Esophagus (tissue), 2 donors: ENCODE measurements at regions not wholly inside any gene's neighbourhood (a gene's known extent, or its start where the extent isn't known, plus 50 kb on each side); places are given as distances from the start of the nearest gene placed in this dataset.

Experiments used
- H3K27ac ChIP-seq, 2 donors: one replicate each; pipeline ENCODE4 v1.5.1; 2013; ENCODE audit warnings: low read depth in 2 of 2, mild to moderate bottlenecking in 2 of 2, inconsistent platforms in 1 of 2, low read length in 1 of 2, moderate library complexity in 1 of 2
- H3K27me3 ChIP-seq, 2 donors: one replicate each; pipeline ENCODE4 v1.6.1; 2013; ENCODE audit warnings: low read length in 2 of 2, control low read depth in 1 of 2, mild to moderate bottlenecking in 1 of 2; ENCODE audit not compliant: insufficient read depth in 2 of 2, control insufficient read depth in 1 of 2
- H3K36me3 ChIP-seq, 2 donors: one replicate each; pipeline ENCODE4 v1.6.1; 2013; ENCODE audit warnings: low read length in 1 of 2; ENCODE audit not compliant: control insufficient read depth in 2 of 2, insufficient read depth in 2 of 2
- H3K4me1 ChIP-seq, 2 donors: one replicate each; pipeline ENCODE4 v1.6.1; 2013; ENCODE audit warnings: low read length in 1 of 2; ENCODE audit not compliant: control insufficient read depth in 2 of 2, insufficient read depth in 2 of 2
- H3K4me3 ChIP-seq, 2 donors: one replicate each; pipeline ENCODE4 v1.5.1; 2013; ENCODE audit warnings: low read length in 2 of 2, mild to moderate bottlenecking in 2 of 2, low read depth in 1 of 2, moderate library complexity in 1 of 2
- H3K9me3 ChIP-seq, 2 donors: one replicate each; pipeline ENCODE4 v1.6.1; 2013; ENCODE audit warnings: mild to moderate bottlenecking in 2 of 2, low read depth in 1 of 2, low read length in 1 of 2, moderate library complexity in 1 of 2; ENCODE audit not compliant: control insufficient read depth in 2 of 2, insufficient read depth in 1 of 2
- WGBS, 2 donors: extraction: QIAGEN DNeasy Blood & Tissue Kit; methylation state at CpG; one replicate each; pipeline ENCODE4 v1.1.7; 2013; 5-methylcytosine and 5-hydroxymethylcytosine counted together
- donor health status: healthy with polysubstance abuse.
- donor health status: Bipolar disorder and iron deficiency.

GRCh38 chr11:134479206-134480135, 67.4 kb upstream of the B3GAT1 start:
- Histone ChIP-seq H3K27me3 (no peaks in the 10 kb centered on the region), H3K4me3 (no peak overlapping the region)
- 83 to 84% methylated on average over 21 of the region's 21 CpGs for WGBS, 2 donors

DNA sequence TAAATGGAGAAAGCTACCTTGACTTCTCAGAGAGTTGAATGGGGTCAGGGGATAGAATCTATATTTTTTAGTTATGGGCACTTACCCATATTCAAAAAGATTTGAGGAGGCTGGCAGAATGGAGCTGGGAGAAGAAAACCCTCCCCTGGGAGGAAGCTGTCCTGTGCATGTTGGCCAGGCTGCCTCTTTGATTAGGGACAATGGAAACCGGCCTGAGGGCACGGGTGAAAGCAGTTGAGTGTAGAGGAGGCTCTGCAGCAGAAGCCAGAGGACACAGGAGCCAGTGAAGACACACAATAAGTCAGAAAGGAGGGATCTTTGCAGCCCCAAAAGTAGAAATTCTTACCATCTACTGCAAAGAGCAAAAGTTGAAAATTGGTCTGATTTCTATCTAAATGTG, 66.6 kb upstream of the B3GAT1 start:
- Histone ChIP-seq H3K4me3 (no peak overlapping the region), H3K36me3 (no peaks in the 10 kb centered on the region), H3K9me3 (peaks cover 0 to 2% of the 10 kb centered on the region in 2 donors), H3K4me1 (no peaks in the 10 kb centered on the region), H3K27ac (no peak overlapping the region), H3K27me3 (no peaks in the 10 kb centered on the region)
- 34 to 42% methylated on average over 2 of the region's 2 CpGs for WGBS, 2 donors

More at GRCh38 chr11:134479206-134480135, 67.4 kb upstream of the B3GAT1 start:
- Histone ChIP-seq H3K4me1 (no peaks in the 10 kb centered on the region), H3K27ac (no peak overlapping the region), H3K9me3 (peaks cover 0 to 2% of the 10 kb centered on the region in 2 donors), H3K36me3 (no peaks in the 10 kb centered on the region)

DNA sequence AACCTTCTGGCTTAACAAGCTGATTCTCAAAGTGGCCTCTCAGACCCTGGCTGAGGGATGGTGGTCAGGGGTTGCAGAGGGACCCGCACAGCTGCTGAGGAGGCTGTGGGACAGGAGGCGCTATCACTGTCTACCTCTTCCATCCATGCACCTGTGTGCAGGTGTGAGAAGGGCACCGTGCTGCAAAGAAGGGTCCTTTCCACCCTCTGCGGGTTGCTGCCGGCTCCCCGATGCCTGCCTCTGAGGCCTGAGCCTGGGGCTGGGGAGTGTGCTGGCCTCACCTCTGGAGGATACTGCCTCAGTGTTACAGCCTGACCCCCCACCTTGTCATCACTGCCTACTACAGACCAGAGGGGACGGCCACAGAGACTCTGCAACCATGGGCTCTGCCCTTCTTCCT, 66.1 kb upstream of the B3GAT1 start:
- Histone ChIP-seq H3K4me1 (no peaks in the 10 kb centered on the region), H3K9me3 (peaks cover 0 to 2% of the 10 kb centered on the region in 2 donors), H3K36me3 (no peaks in the 10 kb centered on the region), H3K27me3 (no peaks in the 10 kb centered on the region), H3K4me3 (no peak overlapping the region), H3K27ac (no peak overlapping the region)
- 77 to 85% methylated on average over 7 of the region's 7 CpGs for WGBS, 2 donors

DNA sequence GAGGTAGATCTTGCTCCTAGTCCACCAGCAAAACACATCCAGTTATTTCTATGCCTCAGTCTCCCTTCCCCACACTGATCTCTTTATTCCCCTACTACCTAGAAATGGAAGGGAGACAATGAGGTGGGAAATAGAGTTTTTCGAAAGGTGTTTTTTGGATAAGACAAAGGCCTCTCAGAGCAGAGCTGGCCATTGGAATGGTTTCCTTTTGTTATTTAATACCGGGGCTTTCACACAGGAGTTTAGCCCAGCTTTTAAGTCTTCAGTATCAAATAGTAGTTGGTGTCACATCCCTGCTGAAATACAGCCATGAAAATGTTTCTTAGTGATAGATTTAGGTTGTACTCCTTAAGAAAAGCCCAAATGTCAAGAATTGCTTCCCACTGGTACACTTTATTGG, 65.4 kb upstream of the B3GAT1 start:
- 50 to 66% methylated on average over 2 of the region's 2 CpGs for WGBS, 2 donors
- H3K27me3 ChIP-seq: peaks cover 0 to 2% of the 10 kb centered on the region in 2 donors

GRCh38 chr11:134476435-134477021, 64.5 kb upstream of the B3GAT1 start:
- H3K9me3 ChIP-seq: peaks cover 0 to 2% of the 10 kb centered on the region in 2 donors
- peaks cover 0 to 2% of the 10 kb centered on the region in 2 donors for H3K27me3 ChIP-seq
- H3K36me3 ChIP-seq: no peaks in the 10 kb centered on the region
- H3K4me3 ChIP-seq: no peak overlapping the region
- 8 to 29% methylated on average over 11 of the region's 11 CpGs for WGBS, 2 donors
- H3K4me1 ChIP-seq: no peaks in the 10 kb centered on the region
- no peak overlapping the region for H3K27ac ChIP-seq

More for the DNA sequence above, 65.4 kb upstream of the B3GAT1 start:
- H3K4me1 ChIP-seq: no peaks in the 10 kb centered on the region
- no peaks in the 10 kb centered on the region for H3K36me3 ChIP-seq
- no peak overlapping the region for H3K4me3 ChIP-seq
- H3K27ac ChIP-seq: no peak overlapping the region
- H3K9me3 ChIP-seq: peaks cover 0 to 2% of the 10 kb centered on the region in 2 donors

GRCh38 chr11:134475951-134476350, 63.9 kb upstream of the B3GAT1 start:
- peaks cover 0 to 2% of the 10 kb centered on the region in 2 donors for H3K27me3 ChIP-seq
- WGBS, 2 donors: 74 to 76% methylated on average over 7 of the region's 7 CpGs

DNA sequence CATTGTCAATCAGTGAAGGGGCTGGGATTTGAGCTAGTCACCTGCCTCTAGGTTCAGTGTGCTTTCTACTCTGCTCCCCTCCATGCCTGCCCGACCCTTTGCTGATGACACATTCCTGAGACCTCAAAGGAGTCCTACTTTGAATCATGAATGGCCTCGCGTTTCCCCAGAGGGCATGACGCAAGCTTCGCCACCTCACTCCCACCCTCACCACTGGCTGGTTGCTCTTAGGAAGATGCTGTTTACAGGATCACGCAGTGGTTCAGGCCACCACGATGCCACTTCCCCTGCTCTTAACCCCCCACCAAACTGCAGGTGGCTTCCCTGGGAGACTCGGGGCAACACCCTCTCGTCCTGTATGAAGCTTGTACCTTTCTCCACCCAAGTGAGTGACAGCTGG, 62.9 kb upstream of the B3GAT1 start:
- Histone ChIP-seq H3K4me3 (no peak overlapping the region), H3K27me3 (peaks cover 0 to 2% of the 10 kb centered on the region in 2 donors), H3K4me1 (peaks cover 0 to 3% of the 10 kb centered on the region in 2 donors), H3K36me3 (no peaks in the 10 kb centered on the region), H3K27ac (no peak overlapping the region), H3K9me3 (peaks cover 0 to 7% of the 10 kb centered on the region in 2 donors)
- 75 to 76% methylated on average over 9 of the region's 9 CpGs for WGBS, 2 donors

More at GRCh38 chr11:134475951-134476350, 63.9 kb upstream of the B3GAT1 start:
- no peaks in the 10 kb centered on the region for H3K4me1 ChIP-seq
- no peak overlapping the region for H3K27ac ChIP-seq
- H3K9me3 ChIP-seq: peaks cover 0 to 7% of the 10 kb centered on the region in 2 donors
- H3K4me3 ChIP-seq: no peak overlapping the region
- no peaks in the 10 kb centered on the region for H3K36me3 ChIP-seq

DNA sequence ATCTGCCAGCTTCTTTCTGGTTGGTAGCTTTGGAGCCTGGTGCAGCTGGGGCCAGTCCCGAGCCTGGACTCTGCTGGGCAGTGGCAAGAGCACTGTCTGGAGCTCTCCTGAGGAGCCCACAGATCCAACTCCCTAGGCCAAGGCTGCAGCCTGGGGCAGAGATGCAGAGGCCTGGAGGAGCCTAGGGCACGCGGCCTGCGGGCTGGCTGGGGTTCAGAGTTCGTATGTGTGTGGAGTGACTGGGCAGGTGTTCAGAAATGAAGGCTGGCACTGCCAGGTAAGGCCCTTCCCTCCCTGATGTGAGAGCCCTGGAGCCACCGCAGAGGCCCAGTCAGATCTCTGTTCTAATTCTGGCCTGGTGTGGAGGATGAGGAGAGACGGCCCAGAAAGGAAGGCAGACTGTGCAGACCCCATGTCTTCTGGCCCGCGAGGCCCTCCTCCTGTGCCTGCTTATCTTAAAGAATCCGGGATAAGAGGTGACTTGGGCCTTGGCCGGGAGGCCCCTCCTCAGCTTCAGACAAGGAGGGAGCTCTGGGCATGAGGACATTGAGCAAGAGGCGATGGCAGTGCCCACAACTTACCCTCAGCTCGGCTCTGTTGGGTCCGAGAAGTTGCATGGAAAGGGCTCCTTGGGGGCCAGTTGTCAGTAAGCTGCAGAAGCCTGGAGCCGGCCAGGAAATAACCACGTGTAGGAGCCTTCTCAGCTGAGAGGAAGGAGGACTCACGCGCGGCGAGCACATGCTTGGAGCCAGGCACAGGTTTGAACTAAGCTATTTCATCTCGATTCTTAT, 62.2 kb upstream of the B3GAT1 start:
- no peaks in the 10 kb centered on the region for H3K36me3 ChIP-seq
- H3K9me3 ChIP-seq: peaks cover 0 to 7% of the 10 kb centered on the region in 2 donors
- H3K4me1 ChIP-seq: peaks cover 0 to 3% of the 10 kb centered on the region in 2 donors
- WGBS, 2 donors: 80 to 85% methylated on average over 21 of the region's 21 CpGs
- H3K27ac ChIP-seq: no peak overlapping the region
- H3K27me3 ChIP-seq: peaks cover 0 to 2% of the 10 kb centered on the region in 2 donors
- no peak overlapping the region for H3K4me3 ChIP-seq

GRCh38 chr11:134471716-134472455, 59.8 kb upstream of the B3GAT1 start:
- WGBS, 2 donors: 76 to 79% methylated on average over 9 of the region's 9 CpGs
- Histone ChIP-seq H3K4me3 (no peak overlapping the region), H3K27ac (no peak overlapping the region), H3K4me1 (peaks cover 0 to 3% of the 10 kb centered on the region in 2 donors), H3K36me3 (no peaks in the 10 kb centered on the region), H3K9me3 (peaks cover 0 to 4% of the 10 kb centered on the region in 2 donors), H3K27me3 (peaks cover 0 to 2% of the 10 kb centered on the region in 2 donors)
